AG04449 (cell line): ENCODE measurements at regions not wholly inside any gene's neighbourhood (a gene's known extent, or its start where the extent isn't known, plus 50 kb on each side); places are given as distances from the start of the nearest gene placed in this dataset.

Experiments
- CTCF ChIA-PET: fragments of 350-600 bp; formaldehyde crosslinking; extraction: SDS; loops from one replicate; lab custom pipeline; 2021; ENCODE audit warnings: antibody characterized with exemption; lab: Yijun Ruan, JAX
- POLR2A ChIA-PET: fragments of 400-600, 350-600 bp; formaldehyde crosslinking; extraction: SDS; loops from one replicate; lab custom pipeline; 2020; ENCODE audit warnings: antibody characterized with exemption, inconsistent platforms; lab: Yijun Ruan, JAX
- DNase-seq: peaks from one replicate; pipeline ENCODE4 v3.0.0-alpha.2; 2010; ENCODE audit warnings: low read depth, low spot score
- H3K4me3 ChIP-seq: 2 replicates; pipeline ENCODE4 v1.5.1; 2011; ENCODE audit warnings: low read depth, mild to moderate bottlenecking, control low read depth, low read length
- CTCF ChIP-seq: IDR thresholded peaks from one replicate; pipeline ENCODE4 v1.5.1; 2011; ENCODE audit warnings: mild to moderate bottlenecking, moderate library complexity, low read length, control low read depth, inconsistent platforms; ENCODE audit not compliant: insufficient read depth; ENCODE audit errors: missing control alignments

- no peak overlapping the region for H3K4me3 ChIP-seq
- POLR2A ChIA-PET, result no interaction called here
- no peak for TF ChIP-seq CTCF
- no peak for DNase-seq
- CTCF ChIA-PET, result no interaction called here
Measured at GRCh38 chr16:60295451-60295850, 1561.3 kb upstream of the GOT2 start.

GRCh38 chr16:60285794-60286193 lies 1551.7 kb upstream of the GOT2 start:
- DNase-seq, result no peak
- TF ChIP-seq CTCF, result no peak
- ChIA-PET CTCF (no interaction called here), POLR2A (no interaction called here)
- no peak overlapping the region for H3K4me3 ChIP-seq

GRCh38 chr16:60279061-60279665 lies 1545.0 kb upstream of the GOT2 start:
- H3K4me3 ChIP-seq, result no peak overlapping the region
- DNase-seq, result no peak
- ChIA-PET POLR2A (no interaction called here), CTCF (no interaction called here)
- TF ChIP-seq CTCF, result no peak

GRCh38 chr16:60274431-60275019 lies 1540.4 kb upstream of the GOT2 start:
- no peak for DNase-seq
- ChIA-PET CTCF (no interaction called here), POLR2A (no interaction called here)
- TF ChIP-seq CTCF, result no peak
- H3K4me3 ChIP-seq, result no peak overlapping the region

GRCh38 chr16:60271781-60272180 lies 1537.7 kb upstream of the GOT2 start:
- ChIA-PET CTCF (no interaction called here), POLR2A (no interaction called here)
- TF ChIP-seq CTCF, result no peak
- DNase-seq, result no peak
- no peak overlapping the region for H3K4me3 ChIP-seq

GRCh38 chr16:60271025-60271771 lies 1537.1 kb upstream of the GOT2 start:
- no peak for TF ChIP-seq CTCF
- POLR2A ChIA-PET, result no interaction called here
- CTCF ChIA-PET, result no interaction called here
- no peak for DNase-seq
- H3K4me3 ChIP-seq, result no peak overlapping the region
